ENCODE measurements at regions not wholly inside any gene's neighbourhood (a gene's known extent, or its start where the extent isn't known, plus 50 kb on each side); places are given as distances from the start of the nearest gene placed in this dataset. TPM values are rescaled to one million over a fixed set of nuclear protein-coding genes. Genes with fewer than 3 reads are reported as not detected.

DNA sequence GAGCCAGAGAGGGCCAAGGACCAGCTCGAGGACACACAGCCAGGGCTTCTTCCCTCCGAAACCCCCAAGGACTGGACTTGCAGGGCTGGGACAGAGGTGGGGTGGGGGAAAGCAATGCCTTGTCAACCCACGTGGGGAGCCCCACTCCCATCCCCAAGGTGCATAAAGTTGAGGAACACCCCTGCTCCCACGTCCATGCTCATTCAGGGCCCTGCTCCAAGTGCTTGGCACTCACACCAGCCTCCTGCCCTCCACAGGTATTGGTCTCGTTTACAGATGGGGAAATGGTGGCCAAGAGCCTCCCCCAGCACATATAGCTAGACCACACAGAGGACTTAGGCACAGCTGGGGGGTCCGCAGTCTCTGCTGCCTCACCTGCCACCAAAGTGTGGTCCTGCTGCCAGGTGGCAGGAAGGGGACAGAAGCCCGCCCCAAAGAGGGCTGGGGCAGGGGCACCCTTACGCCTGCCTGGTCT, 50.5 kb upstream of the CSPG4 start:
- no peak for DNase-seq (ENCODE audit: low spot score)
- no peak overlapping the region for H3K4me2 ChIP-seq
- H4K20me1 ChIP-seq (ENCODE audit: insufficient read depth, poor library complexity, severe bottlenecking), result no peaks in the 10 kb centered on the region
- no peak overlapping the region for H3K4me3 ChIP-seq
- 87% methylated on average over 8 of the region's 8 CpGs for WGBS (ENCODE audit: low lambda C conversion rate, missing lambda C conversion rate)
- no peaks in the 10 kb centered on the region for H3K36me3 ChIP-seq (replicated peaks; ENCODE audit: insufficient read depth, low read depth)
- no peaks in the 10 kb centered on the region for H3K9me2 ChIP-seq (replicated peaks; ENCODE audit: insufficient read depth)
- no peaks in the 10 kb centered on the region for H3K79me2 ChIP-seq
- H2AFZ ChIP-seq, result no peak overlapping the region
- no peaks in the 10 kb centered on the region for H3K27me3 ChIP-seq
- H3K27ac ChIP-seq, result no peak overlapping the region
- TF ChIP-seq EZH2 (IDR thresholded peaks at IDR 0.05; ENCODE audit: borderline replicate concordance), result no peak
- TF ChIP-seq EZH2phosphoT487 (IDR thresholded peaks at IDR 0.05; ENCODE audit: low read depth, severe bottlenecking, unreplicated experiment), result no peak
- TF ChIP-seq, protein P1, sequence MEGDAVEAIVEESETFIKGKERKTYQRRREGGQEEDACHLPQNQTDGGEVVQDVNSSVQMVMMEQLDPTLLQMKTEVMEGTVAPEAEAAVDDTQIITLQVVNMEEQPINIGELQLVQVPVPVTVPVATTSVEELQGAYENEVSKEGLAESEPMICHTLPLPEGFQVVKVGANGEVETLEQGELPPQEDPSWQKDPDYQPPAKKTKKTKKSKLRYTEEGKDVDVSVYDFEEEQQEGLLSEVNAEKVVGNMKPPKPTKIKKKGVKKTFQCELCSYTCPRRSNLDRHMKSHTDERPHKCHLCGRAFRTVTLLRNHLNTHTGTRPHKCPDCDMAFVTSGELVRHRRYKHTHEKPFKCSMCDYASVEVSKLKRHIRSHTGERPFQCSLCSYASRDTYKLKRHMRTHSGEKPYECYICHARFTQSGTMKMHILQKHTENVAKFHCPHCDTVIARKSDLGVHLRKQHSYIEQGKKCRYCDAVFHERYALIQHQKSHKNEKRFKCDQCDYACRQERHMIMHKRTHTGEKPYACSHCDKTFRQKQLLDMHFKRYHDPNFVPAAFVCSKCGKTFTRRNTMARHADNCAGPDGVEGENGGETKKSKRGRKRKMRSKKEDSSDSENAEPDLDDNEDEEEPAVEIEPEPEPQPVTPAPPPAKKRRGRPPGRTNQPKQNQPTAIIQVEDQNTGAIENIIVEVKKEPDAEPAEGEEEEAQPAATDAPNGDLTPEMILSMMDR (IDR thresholded peaks at IDR 0.05; ENCODE audit: poor library complexity), result no peak
- peaks cover 7% of the 10 kb centered on the region for H3K4me1 ChIP-seq (ENCODE audit: insufficient read depth)
- H3K9me3 ChIP-seq (ENCODE audit: low read depth), result no peaks in the 10 kb centered on the region

Small RNA genes in the stretch of these regions (small RNA-seq; reads per million reads assigned to genes)
- not detected for gene RN7SL319P
